ENCODE measurements at regions not wholly inside any gene's neighbourhood (a gene's known extent, or its start where the extent isn't known, plus 50 kb on each side); places are given as distances from the start of the nearest gene placed in this dataset.

GRCh38 chrX:11836284-11836683, 78.2 kb downstream of the MSL3 start:
- H3K4me3 ChIP-seq = no peak overlapping the region
- no peaks in the 10 kb centered on the region for H3K36me3 ChIP-seq
- intact Hi-C loops (cut with DNase I; ENCODE audit: low total_unique reads) = no loop called here
- no peak for TF ChIP-seq POLR2A (IDR thresholded peaks at IDR 0.05)
- no peak for TF ChIP-seq CTCF (IDR thresholded peaks at IDR 0.05)
- no peak for TF ChIP-seq POLR2AphosphoS5 (IDR thresholded peaks at IDR 0.05)
- TF ChIP-seq EP300 (IDR thresholded peaks at IDR 0.05; ENCODE audit: low read depth) = no peak
- in situ Hi-C loops (cut with MboI; ENCODE audit: low pct_ligation_motif_present in 1 of 4, low pct_unique_long_range_greater_than_20kb in 1 of 4, low sequenced_read_pairs in 3 of 4) = no loop called here
- H3K27ac ChIP-seq = no peak overlapping the region
- no peaks in the 10 kb centered on the region for H3K4me1 ChIP-seq
- no peaks in the 10 kb centered on the region for H3K9me3 ChIP-seq
- DNase-seq = no peak
- no peaks in the 10 kb centered on the region for H3K27me3 ChIP-seq

GRCh38 chrX:11837437-11837836, 79.4 kb downstream of the MSL3 start:
- 46 to 67% methylated on average over 1 to 3 of the region's 3 CpGs for WGBS, 2 donors (ENCODE audit: low coverage in 1 of 2)
- intact Hi-C loops (cut with DNase I; ENCODE audit: low total_unique reads) = no loop called here
- TF ChIP-seq POLR2A (IDR thresholded peaks at IDR 0.05) (no peak), EP300 (IDR thresholded peaks at IDR 0.05; ENCODE audit: low read depth) (no peak), POLR2AphosphoS5 (IDR thresholded peaks at IDR 0.05) (no peak), CTCF (IDR thresholded peaks at IDR 0.05) (no peak)

GRCh38 chrX:11864171-11864570, 106.1 kb downstream of the MSL3 start:
- 93 to 100% methylated on average over 1 to 2 of the region's 2 CpGs for WGBS, 2 donors (ENCODE audit: low coverage in 1 of 2)
- no peak for TF ChIP-seq CTCF (IDR thresholded peaks at IDR 0.05)
- no peak for TF ChIP-seq POLR2A (IDR thresholded peaks at IDR 0.05)
- TF ChIP-seq POLR2AphosphoS5 (IDR thresholded peaks at IDR 0.05) = no peak
- no peak for TF ChIP-seq EP300 (IDR thresholded peaks at IDR 0.05; ENCODE audit: low read depth)
- Histone ChIP-seq H3K27me3 (no peaks in the 10 kb centered on the region), H3K4me3 (no peak overlapping the region), H3K9me3 (no peaks in the 10 kb centered on the region), H3K27ac (no peak overlapping the region), H3K4me1 (no peaks in the 10 kb centered on the region), H3K36me3 (no peaks in the 10 kb centered on the region)
- in situ Hi-C loops (cut with MboI; ENCODE audit: low pct_ligation_motif_present in 1 of 4, low pct_unique_long_range_greater_than_20kb in 1 of 4, low sequenced_read_pairs in 3 of 4) = no loop called here
- intact Hi-C loops (cut with DNase I; ENCODE audit: low total_unique reads) = no loop called here
- DNase-seq = no peak

More at GRCh38 chrX:11837437-11837836, 79.4 kb downstream of the MSL3 start:
- Histone ChIP-seq H3K4me3 (no peak overlapping the region), H3K9me3 (no peaks in the 10 kb centered on the region), H3K27me3 (no peaks in the 10 kb centered on the region), H3K27ac (no peak overlapping the region), H3K4me1 (no peaks in the 10 kb centered on the region), H3K36me3 (no peaks in the 10 kb centered on the region)
- in situ Hi-C loops (cut with MboI; ENCODE audit: low pct_ligation_motif_present in 1 of 4, low pct_unique_long_range_greater_than_20kb in 1 of 4, low sequenced_read_pairs in 3 of 4) = no loop called here
- no peak for DNase-seq

GRCh38 chrX:11867610-11868345, 109.7 kb downstream of the MSL3 start:
- H3K27ac ChIP-seq = no peak overlapping the region
- intact Hi-C loops (cut with DNase I; ENCODE audit: low total_unique reads) (no loop called here), in situ Hi-C loops (cut with MboI; ENCODE audit: low pct_ligation_motif_present in 1 of 4, low pct_unique_long_range_greater_than_20kb in 1 of 4, low sequenced_read_pairs in 3 of 4) (no loop called here)
- H3K4me3 ChIP-seq = no peak overlapping the region
- H3K4me1 ChIP-seq = no peaks in the 10 kb centered on the region
- TF ChIP-seq POLR2AphosphoS5 (IDR thresholded peaks at IDR 0.05) = no peak
- TF ChIP-seq CTCF (IDR thresholded peaks at IDR 0.05) = no peak
- TF ChIP-seq POLR2A (IDR thresholded peaks at IDR 0.05) = no peak
- TF ChIP-seq EP300 (IDR thresholded peaks at IDR 0.05; ENCODE audit: low read depth) = no peak
- no peak for DNase-seq
- WGBS, 2 donors (ENCODE audit: low coverage in 1 of 2) = 69 to 83% methylated on average over 1 to 7 of the region's 7 CpGs
- H3K9me3 ChIP-seq = no peaks in the 10 kb centered on the region
- no peaks in the 10 kb centered on the region for H3K27me3 ChIP-seq
- no peaks in the 10 kb centered on the region for H3K36me3 ChIP-seq

Data from transverse colon (tissue), 4 donors.